HG03039 (cell line): ENCODE measurements at regions not wholly inside any gene's neighbourhood (a gene's known extent, or its start where the extent isn't known, plus 50 kb on each side); places are given as distances from the start of the nearest gene placed in this dataset.

ENCODE experiments used
- ATAC-seq: cut with Tn5 transposase; IDR thresholded peaks from one replicate; pipeline ENCODE4 v1.9.1; 2021; ENCODE audit warnings: mild to moderate bottlenecking, moderate library complexity; ENCODE audit not compliant: unreplicated experiment

DNA sequence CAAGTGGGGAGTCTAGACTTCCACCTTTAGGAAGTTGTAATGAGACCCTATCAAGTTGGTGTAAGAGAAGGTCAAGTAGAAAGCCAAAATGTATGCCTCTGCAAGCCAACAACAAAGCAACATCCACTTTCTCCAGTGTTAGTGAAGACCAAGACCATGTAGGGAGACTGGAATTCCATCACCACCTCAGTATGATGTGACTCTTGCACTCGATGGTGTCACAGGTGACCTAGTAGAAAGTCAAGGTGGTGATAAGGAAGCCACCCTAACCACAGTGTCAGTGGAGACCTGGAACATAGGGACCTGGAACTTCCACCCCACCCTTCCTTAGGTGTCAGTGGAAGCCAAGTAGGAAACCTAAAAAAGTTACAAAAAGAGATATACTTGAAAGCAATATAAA lies 278.1 kb upstream of the KCNMB2 start:
- no peak for ATAC-seq

DNA sequence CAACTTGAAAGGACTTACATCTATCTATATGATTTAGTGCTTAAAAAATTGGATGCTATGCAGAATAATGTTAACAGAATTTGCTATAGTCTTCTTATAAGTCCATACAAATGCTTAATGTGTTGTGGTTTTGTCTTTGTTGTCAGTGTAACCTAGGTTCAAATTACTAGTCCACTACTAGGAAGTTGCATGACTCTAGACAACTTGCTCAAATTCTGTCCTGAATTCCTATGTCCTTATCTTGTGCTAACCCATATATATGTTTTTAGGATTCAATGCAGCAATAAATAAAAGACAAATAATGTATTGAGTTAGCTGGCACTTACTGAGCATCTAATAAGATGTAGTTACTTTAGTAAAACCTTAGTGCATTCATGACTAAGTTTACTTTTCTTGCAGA lies 276.5 kb upstream of the KCNMB2 start:
- ATAC-seq = no peak

DNA sequence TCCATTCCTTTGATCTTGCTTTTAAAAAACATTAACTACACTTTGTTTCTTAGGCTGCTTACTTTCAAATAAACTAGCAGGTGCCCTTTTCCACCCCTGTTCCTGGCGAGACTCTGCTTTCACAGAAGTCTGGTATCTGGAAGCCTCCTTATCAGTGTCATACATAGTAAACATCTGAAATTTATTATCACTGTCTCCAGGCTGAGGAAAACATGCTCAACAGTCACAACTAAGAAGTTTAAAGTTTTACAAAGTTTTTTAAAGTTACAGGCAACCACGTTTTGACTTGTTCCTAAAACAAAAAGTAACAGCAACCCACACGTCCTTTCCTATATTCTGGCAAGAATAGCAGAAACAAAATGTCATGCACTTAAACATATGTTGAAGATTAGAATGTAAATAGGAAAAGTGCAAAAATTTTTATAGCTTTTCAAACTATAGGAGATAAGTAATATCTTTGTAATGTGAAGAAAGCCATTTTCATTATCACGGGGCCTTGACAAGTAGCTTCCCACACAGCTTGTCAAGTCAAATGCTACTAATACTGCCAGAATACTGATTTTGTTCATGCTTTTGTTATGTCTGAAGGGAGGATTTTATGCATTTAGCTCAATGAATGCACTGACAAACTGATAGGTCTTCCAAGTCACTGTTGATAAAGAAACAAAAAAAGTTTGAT lies 275.2 kb upstream of the KCNMB2 start:
- no peak for ATAC-seq

DNA sequence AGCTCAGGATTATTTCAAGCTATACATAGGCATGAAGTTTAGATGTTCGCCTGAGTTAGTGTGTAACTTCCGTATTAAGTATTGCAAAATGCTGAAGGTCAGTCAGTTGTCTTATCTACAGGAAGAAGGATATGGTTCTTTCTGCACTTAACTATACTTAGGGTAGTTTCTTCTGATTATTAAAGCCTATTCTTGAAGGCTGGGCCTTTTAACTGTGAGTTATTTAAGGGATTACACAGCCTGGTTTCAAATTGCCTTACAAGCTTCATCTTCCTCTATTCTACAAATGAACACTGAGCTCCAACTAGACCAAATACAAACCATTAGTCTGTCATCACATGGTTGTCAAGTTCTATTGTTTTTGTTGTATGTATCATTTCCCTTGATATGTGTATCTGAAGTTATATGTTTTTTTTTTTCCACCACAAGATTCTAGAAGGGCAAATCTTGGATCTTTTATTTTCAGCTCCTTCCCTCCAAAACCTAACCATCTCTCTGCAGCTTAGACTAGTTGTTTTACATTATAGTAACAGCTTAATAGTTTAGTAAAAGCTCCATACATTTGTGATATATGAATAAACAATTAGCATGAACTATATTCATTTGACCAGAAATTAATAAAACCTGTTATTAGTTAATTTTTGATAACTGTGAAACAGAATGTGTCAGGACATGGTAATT lies 272.9 kb upstream of the KCNMB2 start:
- ATAC-seq = no peak

DNA sequence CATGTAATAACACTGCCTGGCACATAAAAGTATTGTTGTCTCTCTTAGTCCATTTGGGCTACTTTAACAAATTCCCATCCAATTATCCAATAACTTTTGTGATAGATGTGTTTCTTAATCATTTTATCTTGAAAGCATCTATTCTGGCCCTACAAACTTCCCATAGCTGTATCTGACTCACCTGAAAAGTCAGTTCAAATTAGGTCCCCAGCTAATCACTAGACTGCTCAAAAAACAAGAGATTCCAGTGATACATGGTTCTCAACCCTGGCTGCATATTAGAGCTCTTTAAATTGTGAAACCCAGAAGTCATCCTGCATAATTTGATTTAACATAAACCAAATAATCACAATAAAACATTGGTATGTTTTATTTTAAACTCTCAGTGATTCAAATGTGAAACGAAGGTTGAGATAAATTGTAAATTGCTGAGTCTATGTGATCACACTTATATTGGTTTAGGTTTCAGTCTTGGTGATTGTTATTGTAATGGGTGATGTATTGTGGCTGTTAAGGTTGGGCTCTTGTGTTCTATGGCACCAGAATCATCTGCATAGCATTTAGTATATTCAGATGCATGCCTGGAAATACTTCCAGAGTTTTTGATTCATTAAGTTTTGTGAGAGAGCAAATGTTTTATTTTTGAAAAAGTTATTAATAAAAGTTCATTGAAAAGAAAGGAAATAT lies 268.9 kb upstream of the KCNMB2 start:
- no peak for ATAC-seq

DNA sequence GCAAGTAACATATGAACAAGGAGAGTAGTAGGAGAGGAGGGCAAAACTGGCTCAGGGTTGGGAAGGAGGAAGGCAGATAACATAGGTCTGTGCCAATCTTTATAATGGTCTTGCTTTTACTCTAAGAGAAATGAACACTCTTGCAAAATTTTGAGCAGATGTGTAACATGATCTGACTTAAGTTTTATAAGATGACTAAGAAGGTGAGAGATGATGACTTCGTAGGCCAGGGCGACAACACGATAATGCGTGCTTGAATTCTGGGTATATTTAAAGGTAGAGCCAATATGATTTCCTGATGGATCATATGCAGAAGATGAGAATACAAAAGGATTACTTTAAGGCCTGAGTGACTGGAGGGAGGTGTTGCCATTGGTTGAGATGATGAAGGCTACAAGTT lies 265.4 kb upstream of the KCNMB2 start:
- ATAC-seq = no peak

DNA sequence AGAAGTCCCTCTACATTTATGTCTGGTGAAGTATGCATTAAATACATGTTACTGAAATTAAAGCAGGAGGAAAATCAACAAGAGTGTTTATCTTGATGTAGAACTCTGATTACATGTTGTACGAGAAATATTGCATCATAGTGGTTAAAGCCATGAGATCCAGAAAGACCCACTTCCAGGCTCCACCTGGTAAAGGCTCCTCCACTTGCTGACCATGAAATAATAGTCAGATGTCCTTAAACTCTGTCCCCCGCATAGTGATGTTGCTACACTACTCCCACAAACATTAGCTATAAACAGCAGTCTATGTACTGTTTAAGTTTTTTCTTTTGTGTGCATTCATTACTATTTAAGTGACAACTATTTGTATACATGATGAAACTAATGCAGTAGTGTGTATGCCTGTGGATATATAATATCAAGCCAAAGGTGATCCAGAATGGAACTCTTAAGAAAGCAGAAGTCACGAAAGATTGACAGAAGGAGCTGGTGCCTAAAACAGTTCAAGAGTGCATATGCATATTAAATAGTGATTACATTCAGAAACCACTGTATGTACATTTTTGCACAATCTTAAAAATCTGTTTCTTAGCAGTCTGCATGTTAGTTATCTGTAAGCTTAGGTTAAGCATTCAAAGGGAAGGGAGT lies 264.4 kb upstream of the KCNMB2 start:
- ATAC-seq = no peak

DNA sequence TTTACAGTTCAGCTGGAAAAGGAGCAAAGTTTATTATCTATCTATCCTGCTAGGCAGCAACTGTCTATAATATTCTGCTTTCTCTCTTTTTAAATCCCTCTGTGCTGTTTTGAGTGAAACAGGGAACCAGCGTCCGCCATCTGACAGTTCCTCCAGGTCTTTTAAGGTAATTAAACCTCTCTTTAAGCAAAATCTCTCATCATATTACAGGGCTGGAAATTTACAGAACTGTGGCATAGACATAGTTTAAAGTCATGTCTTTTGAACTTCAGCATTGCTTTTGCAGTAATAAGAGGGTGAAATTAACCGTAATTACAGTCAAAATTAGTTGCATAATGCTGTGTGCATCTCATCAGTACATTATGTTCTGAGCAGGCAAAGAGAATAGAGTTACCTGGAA lies 263.4 kb upstream of the KCNMB2 start:
- no peak for ATAC-seq

DNA sequence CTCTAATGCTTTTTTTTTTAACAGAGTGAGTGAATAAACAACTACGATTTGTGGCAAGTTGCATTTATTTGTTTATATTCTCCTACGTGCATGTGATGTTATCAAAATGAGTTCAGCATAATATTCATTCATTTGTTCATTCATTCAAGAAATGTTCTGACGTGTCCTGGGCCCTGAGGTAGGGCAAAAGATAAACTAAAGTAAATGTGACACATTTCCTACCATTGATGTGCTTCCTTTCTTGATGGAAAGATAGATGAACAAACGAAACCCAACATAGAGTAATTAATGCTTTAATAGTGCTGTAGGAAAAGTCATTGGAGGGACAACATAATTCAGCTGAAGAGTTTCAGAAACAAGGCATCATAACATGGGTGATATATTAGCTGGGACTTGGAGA lies 261.5 kb upstream of the KCNMB2 start:
- no peak for ATAC-seq

DNA sequence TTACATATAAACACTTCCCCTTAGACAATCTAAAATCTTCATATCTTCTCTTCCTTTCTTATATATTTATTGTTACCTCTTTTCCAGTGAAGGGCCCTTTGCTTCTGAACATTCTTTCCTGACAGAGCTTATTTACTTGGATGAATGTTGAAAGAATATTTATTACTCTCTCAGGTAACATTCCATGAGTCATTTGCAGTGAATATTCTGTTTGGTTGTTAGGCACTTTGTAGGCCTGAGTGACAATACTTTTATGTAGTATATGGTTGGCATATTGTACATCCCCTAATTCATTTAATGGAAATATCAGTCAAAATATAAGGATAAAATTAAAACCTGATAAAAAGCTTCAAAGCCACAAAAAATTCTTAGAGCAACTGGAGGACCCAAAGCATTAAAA lies 260.9 kb upstream of the KCNMB2 start:
- no peak for ATAC-seq

DNA sequence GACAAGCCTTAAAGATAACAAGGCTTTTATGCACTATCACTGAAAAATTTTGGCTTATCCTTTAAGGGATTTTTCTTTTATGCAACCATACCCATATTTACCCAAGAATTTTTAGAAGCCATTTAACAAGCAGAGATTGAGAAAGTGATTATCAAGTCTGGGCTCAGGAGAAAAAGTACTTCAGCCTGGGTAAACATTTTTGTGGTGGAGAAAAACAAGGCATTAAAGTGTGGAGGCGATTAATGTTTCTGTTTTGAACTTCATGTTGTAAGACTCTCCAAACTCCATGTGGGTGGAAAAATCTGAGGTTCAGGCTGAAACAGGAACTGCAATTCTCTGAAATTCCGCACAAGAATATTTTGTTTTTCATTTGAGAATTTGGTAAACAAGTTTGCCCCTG lies 260.4 kb upstream of the KCNMB2 start:
- no peak for ATAC-seq

DNA sequence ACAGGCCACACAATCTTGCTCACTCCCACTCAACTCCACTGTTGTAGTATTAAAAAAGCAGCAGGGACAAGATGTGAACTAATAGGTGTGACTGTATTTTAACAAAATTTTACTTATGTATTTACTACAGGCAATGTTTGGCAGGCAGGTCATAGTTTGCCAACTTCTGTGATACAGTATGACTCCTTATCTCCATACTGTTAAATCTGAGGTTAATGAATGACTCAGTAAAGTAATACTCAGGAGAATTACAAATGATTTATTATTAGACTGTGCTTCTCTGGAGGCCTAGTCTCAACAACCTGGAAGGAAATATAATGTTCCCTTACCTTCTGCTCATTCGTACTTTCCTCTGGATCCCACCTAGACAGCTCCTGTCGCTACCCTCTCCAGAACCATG lies 258.6 kb upstream of the KCNMB2 start:
- no peak for ATAC-seq

DNA sequence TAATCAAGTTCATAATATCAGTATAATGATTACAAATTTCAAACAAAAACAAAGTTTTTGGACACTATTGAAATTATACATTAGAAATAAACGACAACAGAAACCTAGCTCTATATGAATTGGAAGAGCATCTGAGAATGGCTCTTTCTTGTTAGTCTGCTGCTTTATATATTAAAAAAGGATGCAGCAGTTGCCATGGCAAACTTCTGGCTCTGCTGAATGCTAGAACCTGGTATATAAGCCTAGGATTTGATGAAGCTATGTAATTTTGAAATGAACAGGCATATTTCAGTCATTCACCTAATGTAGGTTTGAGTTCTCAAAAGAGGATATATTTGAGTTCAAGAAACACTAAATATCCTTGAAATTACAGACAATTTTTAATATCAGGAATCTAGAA lies 252.7 kb upstream of the KCNMB2 start:
- ATAC-seq = no peak

DNA sequence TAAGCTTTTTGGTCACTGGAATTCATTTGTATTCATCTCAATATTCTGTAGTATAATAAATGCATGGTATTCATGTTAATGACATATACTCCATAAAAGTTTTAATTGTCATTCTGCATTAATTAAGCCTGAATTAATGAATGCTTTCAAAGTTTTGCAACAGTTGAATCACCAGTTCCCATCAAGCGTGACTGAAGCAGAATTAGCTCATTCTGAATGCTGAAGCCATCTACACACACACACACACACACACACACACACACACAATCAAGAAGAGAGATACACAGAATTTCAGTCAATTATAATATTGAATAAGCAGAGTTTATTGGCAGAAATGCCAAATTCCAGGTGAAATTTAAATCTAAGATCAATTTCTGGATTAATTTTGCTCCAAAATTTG lies 252.1 kb upstream of the KCNMB2 start:
- ATAC-seq = no peak

DNA sequence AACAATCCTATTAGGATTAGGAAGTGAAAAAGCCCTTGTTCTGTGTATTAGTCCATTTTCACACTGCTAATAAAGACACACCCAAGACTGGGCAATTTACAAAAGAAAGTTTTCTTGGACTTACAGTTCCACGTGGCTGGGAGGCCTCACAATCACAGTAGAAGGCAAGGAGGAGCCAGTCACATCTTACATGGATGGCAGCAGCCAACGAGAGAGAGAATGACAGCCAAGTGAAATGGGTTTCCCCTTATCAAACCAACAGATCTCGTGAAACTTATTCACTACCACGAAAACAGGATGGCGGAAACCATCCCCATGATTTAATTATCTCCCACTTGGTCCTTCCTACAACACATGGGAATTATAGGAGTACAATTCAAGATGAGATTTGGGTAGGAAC lies 248.2 kb upstream of the KCNMB2 start:
- no peak for ATAC-seq

DNA sequence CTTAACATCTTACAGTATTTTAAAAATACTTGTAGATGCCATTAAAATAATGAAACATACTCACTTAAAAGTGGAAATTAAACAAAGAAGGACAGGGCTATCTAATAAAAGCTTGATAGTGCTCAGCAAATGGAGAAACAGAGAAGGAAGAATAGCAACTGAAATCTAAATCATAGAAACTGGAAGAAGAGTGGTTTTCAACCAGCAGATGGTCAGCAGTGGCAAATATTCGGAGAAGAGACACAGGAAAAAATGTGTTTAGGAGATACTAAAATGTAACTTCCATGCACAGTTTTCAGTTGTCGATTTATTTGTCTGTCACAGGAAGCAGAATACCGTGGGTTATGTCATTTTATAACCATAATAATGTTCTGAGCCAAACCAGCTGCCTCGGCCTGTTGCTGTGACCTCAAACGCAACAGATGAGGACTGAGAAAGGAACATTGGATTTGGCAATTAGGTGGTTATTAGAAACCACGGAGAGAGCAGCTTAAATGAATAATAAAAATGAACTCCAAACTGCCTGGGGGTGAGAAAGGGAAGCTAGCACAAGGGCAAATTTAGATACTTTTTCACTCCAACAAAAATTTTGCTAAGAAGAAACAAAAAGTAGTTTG lies 246.6 kb upstream of the KCNMB2 start:
- ATAC-seq = no peak

DNA sequence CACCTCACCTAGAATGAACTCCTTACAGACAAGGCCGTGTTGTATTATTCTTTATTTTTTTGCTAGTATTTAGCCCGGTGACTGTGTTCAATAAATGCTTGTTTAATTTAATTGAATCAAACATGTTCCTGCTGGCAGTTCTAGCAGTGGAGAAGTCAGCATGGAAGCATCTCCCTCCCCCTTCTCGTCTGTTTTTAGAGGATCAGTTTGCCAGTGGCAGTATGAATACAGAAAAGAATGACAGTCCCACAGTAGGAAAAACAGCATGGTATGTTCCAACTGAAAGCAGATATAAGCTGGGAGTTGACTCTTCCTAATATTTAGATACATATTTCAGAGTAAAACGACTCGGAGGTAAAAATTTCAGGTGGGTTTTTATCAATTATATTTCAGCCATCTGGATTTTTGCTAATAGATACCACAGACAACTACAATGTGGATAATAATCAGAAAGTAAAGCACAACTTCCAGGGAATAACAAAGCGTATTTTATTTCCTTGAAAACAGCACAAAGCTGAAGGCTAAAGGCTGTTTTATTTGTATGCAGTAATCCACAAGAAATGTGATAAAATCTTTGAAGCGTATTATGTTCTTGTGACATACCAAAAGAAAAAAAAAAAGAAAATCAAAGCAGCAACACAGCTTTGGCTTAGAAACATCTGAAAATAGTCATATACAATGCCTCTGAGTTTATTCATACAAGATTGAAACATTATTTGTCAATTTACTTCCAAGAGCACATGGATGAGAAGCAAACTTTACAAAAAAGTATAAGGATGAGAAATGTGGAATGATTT lies 244.5 kb upstream of the KCNMB2 start:
- no peak for ATAC-seq

DNA sequence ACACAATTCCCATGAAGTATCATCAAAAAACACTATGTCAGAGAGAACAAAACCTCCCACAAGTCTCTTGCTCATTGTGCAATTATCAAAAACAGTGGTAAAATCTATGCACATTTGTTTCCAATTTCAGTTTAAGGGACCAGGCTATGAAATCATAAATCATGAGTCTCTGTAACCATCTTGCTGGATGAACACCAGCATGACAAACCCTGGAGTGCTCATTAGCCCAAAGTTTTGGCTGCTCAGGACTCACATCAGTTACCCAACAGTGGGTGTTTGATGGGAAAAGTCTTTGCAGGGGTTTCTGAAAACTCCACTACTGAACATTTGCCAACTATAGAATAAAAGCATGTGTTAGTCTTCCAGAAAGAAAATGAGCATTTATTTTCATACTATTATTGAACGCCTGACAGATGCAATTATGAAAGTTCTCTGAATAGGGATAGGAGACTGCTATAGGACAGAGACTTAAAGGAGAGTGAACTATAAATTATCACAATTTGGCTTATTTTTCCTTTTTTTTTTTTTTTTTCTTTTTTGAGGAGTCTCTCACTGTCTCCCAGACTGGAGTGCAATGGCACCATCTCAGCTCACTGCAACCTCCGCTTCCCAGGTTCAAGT lies 240.8 kb upstream of the KCNMB2 start:
- no peak for ATAC-seq

DNA sequence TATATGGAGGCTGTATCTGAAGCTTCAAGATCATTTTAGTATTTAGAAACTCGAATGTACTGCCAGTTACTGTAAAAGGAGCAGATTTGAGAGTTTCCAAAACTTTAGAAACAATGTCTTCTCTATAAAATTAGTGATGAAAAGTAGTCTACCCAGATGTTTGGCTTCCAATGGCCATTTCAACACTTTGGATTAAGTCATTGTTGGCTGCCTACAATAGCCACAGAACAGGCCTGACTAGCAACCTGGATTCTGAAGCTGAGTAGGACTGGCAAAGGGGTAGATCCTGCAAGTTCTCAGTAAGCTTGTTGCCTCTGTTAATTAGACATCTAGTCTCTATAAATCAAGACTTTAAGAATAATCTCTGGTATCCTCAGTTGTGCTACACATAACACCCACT lies 239.0 kb upstream of the KCNMB2 start:
- no peak for ATAC-seq

DNA sequence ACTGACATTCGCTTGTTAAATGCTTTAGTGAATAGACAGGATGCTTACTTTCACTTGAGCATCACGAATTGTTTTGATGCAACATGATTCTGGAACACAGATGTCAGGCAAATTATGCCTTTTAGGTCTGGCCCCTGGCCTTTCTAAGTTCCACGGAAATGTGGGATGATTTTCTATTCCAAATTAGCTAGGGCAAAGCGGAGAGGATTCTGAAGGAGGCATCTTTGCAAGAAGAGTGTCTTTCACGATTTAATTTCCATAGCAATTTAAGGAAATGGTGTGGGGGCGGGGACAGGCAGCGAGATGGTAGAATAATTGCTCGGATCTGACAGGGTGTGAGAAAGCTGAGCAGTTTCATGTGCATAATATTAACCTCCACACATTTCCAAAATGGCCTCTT lies 238.5 kb upstream of the KCNMB2 start:
- no peak for ATAC-seq
